ENCODE measurements at regions not wholly inside any gene's neighbourhood (a gene's known extent, or its start where the extent isn't known, plus 50 kb on each side); places are given as distances from the start of the nearest gene placed in this dataset.

DNA sequence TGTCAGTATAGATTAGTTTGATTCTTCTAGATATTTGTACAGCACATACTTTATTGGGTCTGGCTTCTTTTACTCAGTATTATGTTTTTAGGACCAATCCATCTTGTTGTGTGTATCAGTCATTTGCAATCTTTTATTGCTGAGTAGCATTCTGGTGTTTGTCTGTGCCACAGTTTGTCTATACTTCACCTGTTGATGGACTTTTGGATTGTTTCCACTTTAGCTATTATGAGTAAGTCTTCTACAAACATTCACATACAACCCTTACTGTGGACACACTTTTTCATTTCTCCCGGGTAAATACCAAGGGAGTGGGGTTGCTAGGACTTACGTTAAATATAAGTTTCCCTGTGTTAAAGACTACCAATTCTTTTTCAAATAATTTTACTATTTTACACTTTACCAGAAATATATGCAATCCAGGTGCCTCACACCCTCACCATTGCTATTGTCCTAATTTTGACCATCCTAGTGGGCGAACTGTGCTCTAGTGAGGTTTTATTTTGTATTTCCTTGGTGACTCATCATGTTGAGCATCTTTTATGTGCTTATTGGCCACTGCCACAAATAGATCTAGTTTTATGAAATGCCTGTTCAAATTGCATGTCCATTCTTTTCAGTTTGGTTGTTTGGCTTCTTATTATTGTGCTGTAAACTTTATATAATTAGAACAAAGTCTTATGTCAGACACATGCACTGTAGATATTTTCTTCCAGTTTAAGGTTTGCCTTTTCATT, 304.7 kb upstream of the TMTC1 start:
- TF ChIP-seq POLR2A (IDR thresholded peaks at IDR 0.05): no peak
- TF ChIP-seq, protein P1, sequence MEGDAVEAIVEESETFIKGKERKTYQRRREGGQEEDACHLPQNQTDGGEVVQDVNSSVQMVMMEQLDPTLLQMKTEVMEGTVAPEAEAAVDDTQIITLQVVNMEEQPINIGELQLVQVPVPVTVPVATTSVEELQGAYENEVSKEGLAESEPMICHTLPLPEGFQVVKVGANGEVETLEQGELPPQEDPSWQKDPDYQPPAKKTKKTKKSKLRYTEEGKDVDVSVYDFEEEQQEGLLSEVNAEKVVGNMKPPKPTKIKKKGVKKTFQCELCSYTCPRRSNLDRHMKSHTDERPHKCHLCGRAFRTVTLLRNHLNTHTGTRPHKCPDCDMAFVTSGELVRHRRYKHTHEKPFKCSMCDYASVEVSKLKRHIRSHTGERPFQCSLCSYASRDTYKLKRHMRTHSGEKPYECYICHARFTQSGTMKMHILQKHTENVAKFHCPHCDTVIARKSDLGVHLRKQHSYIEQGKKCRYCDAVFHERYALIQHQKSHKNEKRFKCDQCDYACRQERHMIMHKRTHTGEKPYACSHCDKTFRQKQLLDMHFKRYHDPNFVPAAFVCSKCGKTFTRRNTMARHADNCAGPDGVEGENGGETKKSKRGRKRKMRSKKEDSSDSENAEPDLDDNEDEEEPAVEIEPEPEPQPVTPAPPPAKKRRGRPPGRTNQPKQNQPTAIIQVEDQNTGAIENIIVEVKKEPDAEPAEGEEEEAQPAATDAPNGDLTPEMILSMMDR (IDR thresholded peaks at IDR 0.05 in 4 of 5, conservative IDR thresholded peaks at IDR 0.05 in 1 of 5): no peak
